ENCODE measurements at regions not wholly inside any gene's neighbourhood (a gene's known extent, or its start where the extent isn't known, plus 50 kb on each side); places are given as distances from the start of the nearest gene placed in this dataset.

DNA sequence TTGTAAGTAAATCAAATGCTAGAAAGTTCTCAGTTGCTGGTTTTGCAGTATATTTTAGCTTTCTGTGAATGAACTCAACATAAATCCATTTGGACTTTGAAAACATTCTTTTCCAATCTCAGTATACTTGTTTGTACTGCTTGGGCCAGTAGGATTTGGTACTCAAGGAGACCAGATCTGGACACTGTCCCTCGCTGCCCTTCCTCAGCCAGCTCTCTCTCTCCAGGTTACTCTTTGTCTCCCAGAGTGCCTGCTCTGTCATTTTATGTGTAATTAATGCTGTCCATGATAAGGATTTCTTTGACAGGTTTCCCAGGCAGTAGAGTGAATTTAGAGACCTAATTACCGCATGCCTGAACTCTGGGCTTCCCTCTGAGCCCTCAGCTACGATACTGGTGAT, 344.6 kb upstream of the SGCD start:
- TF ChIP-seq ZNF532 (CRISPR knock-in tag; IDR thresholded peaks at IDR 0.05; ENCODE audit: borderline replicate concordance) (no peak), CREB1 (CRISPR knock-in tag; IDR thresholded peaks at IDR 0.05) (no peak), CBFB (CRISPR knock-in tag; IDR thresholded peaks at IDR 0.05; ENCODE audit: low read depth) (no peak)
- TF ChIP-seq, protein P1, sequence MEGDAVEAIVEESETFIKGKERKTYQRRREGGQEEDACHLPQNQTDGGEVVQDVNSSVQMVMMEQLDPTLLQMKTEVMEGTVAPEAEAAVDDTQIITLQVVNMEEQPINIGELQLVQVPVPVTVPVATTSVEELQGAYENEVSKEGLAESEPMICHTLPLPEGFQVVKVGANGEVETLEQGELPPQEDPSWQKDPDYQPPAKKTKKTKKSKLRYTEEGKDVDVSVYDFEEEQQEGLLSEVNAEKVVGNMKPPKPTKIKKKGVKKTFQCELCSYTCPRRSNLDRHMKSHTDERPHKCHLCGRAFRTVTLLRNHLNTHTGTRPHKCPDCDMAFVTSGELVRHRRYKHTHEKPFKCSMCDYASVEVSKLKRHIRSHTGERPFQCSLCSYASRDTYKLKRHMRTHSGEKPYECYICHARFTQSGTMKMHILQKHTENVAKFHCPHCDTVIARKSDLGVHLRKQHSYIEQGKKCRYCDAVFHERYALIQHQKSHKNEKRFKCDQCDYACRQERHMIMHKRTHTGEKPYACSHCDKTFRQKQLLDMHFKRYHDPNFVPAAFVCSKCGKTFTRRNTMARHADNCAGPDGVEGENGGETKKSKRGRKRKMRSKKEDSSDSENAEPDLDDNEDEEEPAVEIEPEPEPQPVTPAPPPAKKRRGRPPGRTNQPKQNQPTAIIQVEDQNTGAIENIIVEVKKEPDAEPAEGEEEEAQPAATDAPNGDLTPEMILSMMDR (IDR thresholded peaks at IDR 0.05): no peak
